HG03135 (cell line): ENCODE measurements at regions not wholly inside any gene's neighbourhood (a gene's known extent, or its start where the extent isn't known, plus 50 kb on each side); places are given as distances from the start of the nearest gene placed in this dataset.
"Not testable (repeated sequence)": the region's sequence is repeated elsewhere in the genome, so short reads cannot be mapped to it uniquely, and the experiment has no call there.

Experiments
- ATAC-seq: cut with Tn5 transposase; IDR thresholded peaks from one replicate; pipeline ENCODE4 v1.9.1; 2021; ENCODE audit warnings: mild to moderate bottlenecking, moderate library complexity; ENCODE audit not compliant: unreplicated experiment

- not testable (repeated sequence) for ATAC-seq
Measured at GRCh38 chr2:212875950-212876349, 275.5 kb downstream of the IKZF2 start.

DNA sequence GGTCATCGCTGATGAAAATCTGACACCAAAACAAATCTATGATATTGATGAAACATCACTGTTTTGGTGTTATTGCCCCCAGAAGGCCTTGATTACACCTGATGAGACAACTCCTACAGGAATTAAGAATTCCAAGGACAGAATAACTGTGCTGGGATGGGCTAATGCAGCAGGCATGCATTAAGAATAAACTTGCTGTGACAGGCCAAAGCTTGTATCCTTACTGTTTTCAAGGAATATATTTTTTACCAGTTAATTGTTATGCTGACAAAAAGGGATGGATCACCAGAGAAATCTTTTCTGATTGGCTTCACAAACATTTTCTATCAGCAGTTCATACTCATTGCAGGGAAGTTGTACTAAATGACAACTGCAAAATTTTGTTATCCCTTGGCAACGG is 278.2 kb downstream of the IKZF2 start:
- ATAC-seq, result no peak

DNA sequence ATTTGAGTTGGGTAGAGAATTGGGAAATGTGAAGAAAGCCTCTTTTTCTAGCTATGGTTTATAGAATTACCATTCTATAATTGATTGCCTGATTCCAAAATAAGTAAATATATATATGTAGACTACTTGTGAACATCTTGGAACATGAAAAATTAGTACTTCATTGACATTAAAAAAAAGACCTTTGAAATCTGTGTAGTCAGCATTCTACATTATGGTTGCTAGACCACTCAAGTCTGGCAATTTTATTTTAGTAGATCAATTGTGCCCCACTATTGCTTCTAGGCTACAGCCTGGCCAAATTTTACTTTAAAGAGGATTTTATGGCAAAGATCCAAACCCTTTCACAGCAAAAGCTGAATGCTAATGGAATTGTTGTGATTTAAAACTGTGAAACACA is 279.8 kb downstream of the IKZF2 start:
- ATAC-seq, result no peak

- no peak for ATAC-seq
Measured at GRCh38 chr2:212864186-212864585, 287.2 kb downstream of the IKZF2 start.

DNA sequence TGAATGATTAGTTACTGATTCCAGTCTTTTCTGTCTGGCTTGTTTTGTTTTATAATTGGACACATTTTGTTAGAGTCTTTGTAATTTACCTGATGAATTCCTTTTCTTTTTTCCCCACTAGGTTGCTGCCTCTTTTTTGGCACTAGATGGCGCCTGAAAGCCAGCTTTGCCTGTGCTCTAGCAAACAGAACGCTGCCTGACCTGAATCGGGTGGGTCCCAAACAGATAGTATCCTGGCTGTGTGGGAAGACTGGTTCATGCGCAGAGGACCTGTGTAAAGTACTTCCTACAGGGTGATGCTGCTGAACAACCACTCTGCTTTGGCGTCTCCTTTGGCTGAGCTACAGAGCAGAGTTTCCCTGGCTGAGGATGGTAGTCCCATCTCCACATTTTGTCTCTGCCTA is 288.2 kb downstream of the IKZF2 start:
- ATAC-seq, result peak; percentile 59

GRCh38 chr2:212858496-212858895 is 292.9 kb downstream of the IKZF2 start:
- ATAC-seq, result no peak

GRCh38 chr2:212854771-212855170 is 296.6 kb downstream of the IKZF2 start:
- no peak for ATAC-seq

GRCh38 chr2:212854116-212854515 is 297.3 kb downstream of the IKZF2 start:
- no peak for ATAC-seq

GRCh38 chr2:212845941-212846340 is 305.5 kb downstream of the IKZF2 start:
- no peak for ATAC-seq

- ATAC-seq, result no peak
Measured at GRCh38 chr2:212843409-212844199, 305.0 kb upstream of the ERBB4 start.

GRCh38 chr2:212842544-212843185 is 304.1 kb upstream of the ERBB4 start:
- no peak for ATAC-seq

- no peak for ATAC-seq
Measured at GRCh38 chr2:212841460-212841859, 302.9 kb upstream of the ERBB4 start.

DNA sequence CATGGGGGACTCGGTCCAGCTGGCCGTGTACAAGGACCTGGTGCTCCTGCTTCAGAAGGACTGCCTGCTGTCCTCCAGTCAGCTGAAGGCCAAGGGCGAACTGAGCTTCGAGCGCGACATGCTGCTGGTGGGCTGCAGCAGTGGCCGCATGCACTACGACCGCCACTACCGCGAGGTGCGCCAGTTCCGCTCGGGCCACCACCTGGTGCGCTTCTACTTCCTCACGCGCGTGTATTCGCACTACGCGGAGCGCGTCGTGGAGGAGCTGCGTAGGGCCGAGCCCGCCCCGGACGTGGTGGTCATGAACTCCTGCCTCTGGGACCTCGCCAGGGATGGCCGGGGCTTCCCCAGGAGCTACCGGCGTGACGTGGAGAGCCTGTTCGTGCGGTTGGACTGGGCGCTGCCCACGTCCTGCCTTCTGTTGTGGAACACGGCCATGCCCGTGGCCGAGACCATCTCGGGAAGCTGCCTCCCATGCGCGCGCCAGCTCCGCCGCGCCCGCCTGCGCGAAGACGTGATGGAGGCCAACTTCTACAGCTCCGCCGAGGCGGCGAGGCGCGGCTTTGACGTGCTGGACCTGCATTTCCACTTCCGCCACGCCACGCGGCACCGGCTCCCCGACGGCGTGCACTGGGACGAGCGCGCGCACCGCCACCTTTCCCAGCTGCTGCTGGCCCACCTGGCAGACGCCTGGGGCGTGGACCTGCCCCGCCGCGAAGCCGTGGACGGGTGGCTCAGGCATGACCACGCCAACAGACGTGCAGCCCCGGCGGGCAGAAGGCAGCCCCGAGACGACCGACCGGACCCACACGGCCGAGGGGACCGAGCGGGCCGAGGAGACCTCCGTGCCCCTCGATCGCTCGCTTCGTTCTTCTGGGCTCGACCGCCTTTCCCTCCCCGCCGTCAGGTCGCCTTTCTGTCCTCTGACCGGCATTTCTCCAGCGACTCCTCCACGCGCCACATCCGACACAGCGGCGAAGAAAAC is 293.9 kb upstream of the ERBB4 start:
- no peak for ATAC-seq

- ATAC-seq, result no peak
Measured at GRCh38 chr2:212831671-212832199, 293.1 kb upstream of the ERBB4 start.

GRCh38 chr2:212816267-212816666 is 277.7 kb upstream of the ERBB4 start:
- ATAC-seq, result no peak

- no peak for ATAC-seq
Measured at GRCh38 chr2:212815453-212815852, 276.9 kb upstream of the ERBB4 start.

DNA sequence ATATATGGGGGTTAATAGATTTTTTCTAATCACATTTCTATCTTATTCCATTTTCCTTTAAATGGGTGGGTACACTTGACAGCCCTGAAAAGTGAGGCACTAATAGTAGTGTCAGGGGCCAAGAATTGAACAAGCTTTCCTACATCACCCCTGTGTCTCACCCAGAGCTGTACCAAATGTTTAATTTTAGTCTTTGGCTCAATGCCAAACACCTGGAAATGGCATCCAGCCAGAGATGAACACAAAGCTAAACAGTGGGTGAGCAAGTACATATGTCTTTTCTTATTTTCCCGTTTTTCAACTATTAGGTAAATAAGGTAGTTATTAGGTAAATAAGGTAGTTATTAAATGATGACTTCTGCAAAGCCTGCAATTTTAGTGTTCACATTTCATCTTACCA is 276.3 kb upstream of the ERBB4 start:
- no peak for ATAC-seq

GRCh38 chr2:212811921-212812320 is 273.3 kb upstream of the ERBB4 start:
- no peak for ATAC-seq

GRCh38 chr2:212811036-212811805 is 272.6 kb upstream of the ERBB4 start:
- no peak for ATAC-seq

DNA sequence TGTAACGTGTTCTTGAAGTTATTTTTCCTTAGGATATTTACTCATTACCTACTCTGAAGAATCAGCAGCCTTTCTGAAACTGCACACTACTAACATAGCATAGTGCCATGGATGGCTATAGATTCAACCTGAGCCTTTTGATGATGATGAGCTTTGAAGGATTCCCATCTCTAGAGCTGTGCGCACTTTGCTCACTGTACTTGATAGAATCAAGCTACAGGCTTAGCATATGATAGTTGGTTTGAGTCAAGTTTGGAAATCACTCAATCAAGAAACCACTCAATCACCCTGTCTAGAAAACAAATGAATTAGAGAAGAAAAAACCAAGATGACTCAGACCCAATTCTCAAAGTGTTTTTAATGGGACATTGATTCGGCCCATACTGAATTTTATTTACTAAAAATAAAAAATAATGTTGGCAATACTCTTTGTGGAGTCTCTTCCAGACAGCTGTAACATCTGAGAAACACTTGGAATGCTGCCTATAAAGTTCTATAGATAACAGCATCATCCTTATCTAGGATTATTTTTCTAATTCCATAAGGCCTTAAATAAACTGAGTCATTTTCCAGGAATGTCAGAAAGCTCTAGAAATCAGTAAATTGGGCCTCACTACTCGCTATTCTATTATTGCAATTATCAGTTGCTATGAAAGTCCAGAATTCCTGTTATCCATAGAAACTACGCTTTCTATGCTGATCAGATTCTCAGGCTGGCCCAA is 259.0 kb upstream of the ERBB4 start:
- ATAC-seq, result no peak
